ENCODE measurements at regions not wholly inside any gene's neighbourhood (a gene's known extent, or its start where the extent isn't known, plus 50 kb on each side); places are given as distances from the start of the nearest gene placed in this dataset.
A peak's percentile ranks its signal among the peaks of the same experiment; 100 is the strongest.

DNA sequence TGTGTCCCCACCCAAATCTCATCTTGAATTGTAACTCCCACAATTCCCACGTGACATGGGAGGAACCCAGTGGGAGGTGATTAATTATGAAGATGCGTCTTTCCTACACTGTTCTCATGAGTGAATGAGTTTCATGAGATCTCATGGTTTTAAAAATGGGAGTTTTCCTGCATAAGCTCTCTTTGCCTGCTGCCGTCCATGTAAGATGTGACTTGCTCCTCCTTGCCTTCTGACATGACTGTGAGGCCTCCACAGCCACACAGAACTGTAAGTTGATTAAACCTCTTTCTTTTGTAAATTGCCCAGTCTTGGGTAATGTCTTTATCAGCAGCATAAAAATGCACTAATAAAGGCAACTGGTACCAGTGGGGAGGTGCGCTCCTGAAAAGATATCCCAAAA lies 67.7 kb upstream of the DRGX start:
- no peaks in the 10 kb centered on the region for H3K27me3 ChIP-seq
- TF ChIP-seq, protein P1, sequence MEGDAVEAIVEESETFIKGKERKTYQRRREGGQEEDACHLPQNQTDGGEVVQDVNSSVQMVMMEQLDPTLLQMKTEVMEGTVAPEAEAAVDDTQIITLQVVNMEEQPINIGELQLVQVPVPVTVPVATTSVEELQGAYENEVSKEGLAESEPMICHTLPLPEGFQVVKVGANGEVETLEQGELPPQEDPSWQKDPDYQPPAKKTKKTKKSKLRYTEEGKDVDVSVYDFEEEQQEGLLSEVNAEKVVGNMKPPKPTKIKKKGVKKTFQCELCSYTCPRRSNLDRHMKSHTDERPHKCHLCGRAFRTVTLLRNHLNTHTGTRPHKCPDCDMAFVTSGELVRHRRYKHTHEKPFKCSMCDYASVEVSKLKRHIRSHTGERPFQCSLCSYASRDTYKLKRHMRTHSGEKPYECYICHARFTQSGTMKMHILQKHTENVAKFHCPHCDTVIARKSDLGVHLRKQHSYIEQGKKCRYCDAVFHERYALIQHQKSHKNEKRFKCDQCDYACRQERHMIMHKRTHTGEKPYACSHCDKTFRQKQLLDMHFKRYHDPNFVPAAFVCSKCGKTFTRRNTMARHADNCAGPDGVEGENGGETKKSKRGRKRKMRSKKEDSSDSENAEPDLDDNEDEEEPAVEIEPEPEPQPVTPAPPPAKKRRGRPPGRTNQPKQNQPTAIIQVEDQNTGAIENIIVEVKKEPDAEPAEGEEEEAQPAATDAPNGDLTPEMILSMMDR (IDR thresholded peaks at IDR 0.05; ENCODE audit: low read depth, low read length): no peak
- no peaks in the 10 kb centered on the region for H3K36me3 ChIP-seq
- no peak overlapping the region for H3K27ac ChIP-seq
- no peak for DNase-seq (ENCODE audit: low read depth in 1 of 2, low spot score in 1 of 2)
- H3K4me1 ChIP-seq (ENCODE audit: low read depth): no peaks in the 10 kb centered on the region
- no peaks in the 10 kb centered on the region for H3K9me3 ChIP-seq (ENCODE audit: low read depth)
- no peak overlapping the region for H3K4me3 ChIP-seq

DNA sequence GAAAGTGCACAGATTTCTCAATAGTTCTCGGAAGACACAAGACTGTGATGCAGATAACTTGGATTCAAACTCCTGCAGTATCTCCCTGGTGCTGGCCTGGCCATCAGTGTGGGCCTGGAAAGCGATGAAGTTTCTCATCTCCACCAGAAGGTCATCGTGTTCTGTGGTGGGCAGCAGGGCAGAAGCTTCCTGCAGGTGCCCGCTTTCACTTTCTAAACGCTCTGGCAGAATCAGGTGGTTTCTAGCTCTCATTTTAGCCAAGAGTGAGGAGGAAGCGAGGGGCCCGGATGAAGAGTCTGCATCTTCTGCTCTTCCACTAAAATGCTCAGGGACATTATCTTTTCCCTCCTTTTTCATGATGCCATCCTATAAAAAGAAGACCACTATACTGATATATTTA lies 63.0 kb upstream of the DRGX start:
- H3K4me1 ChIP-seq (ENCODE audit: low read depth): no peaks in the 10 kb centered on the region
- H3K9me3 ChIP-seq (ENCODE audit: low read depth): no peaks in the 10 kb centered on the region
- DNase-seq (ENCODE audit: low read depth in 1 of 2, low spot score in 1 of 2): peak in 1 of 2 donors; percentile 2
- no peak overlapping the region for H3K4me3 ChIP-seq
- TF ChIP-seq, protein P1 (IDR thresholded peaks at IDR 0.05; ENCODE audit: low read depth, low read length): no peak
- no peak overlapping the region for H3K27ac ChIP-seq
- no peaks in the 10 kb centered on the region for H3K27me3 ChIP-seq
- H3K36me3 ChIP-seq: no peaks in the 10 kb centered on the region

DNA sequence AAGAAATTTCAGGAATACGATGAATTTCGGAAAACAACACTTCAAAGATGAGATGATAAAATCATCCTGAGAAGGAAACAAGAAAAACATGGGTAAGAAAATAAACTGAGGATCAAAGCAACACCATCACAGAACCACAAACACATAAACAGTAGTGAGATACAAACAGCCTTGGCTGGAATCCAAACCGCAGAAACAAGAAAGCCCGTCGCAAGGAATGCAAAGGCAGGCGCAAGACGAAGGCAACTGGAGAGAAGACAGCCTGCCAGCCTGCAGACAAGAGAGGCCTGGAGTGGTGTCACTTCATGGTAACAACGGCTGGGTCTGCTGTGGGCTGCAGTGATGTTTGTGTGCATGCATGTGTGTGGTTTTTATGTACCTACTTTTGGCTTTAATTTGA lies 61.8 kb upstream of the DRGX start:
- no peak overlapping the region for H3K27ac ChIP-seq
- no peaks in the 10 kb centered on the region for H3K36me3 ChIP-seq
- H3K4me3 ChIP-seq: no peak overlapping the region
- TF ChIP-seq, protein P1 (IDR thresholded peaks at IDR 0.05; ENCODE audit: low read depth, low read length): no peak
- no peaks in the 10 kb centered on the region for H3K9me3 ChIP-seq (ENCODE audit: low read depth)
- H3K27me3 ChIP-seq: no peaks in the 10 kb centered on the region
- no peak for DNase-seq (ENCODE audit: low read depth in 1 of 2, low spot score in 1 of 2)
- no peaks in the 10 kb centered on the region for H3K4me1 ChIP-seq (ENCODE audit: low read depth)

DNA sequence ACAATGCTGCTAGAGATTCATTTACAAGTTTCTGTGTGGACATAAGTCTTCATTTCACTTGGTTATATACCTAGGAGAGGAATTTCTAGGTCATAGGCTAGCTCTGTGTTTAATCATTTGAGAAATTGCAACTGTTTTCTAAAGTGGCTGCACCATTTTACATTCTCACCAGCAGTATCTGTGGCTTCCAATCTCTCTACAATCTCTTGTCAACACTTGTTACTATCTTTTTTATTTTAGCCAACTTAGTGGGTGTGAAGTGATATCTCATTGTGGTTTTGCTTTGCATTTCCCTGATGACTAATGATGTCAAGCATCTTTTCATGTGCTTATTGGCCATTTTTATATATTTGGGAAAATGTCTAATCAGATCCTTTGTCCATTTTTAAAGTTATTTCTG lies 53.0 kb upstream of the DRGX start:
- no peaks in the 10 kb centered on the region for H3K27me3 ChIP-seq
- TF ChIP-seq, protein P1 (IDR thresholded peaks at IDR 0.05; ENCODE audit: low read depth, low read length): no peak
- H3K4me1 ChIP-seq (ENCODE audit: low read depth): no peaks in the 10 kb centered on the region
- peak in 1 of 2 donors; percentile 4 for DNase-seq (ENCODE audit: low read depth in 1 of 2, low spot score in 1 of 2)
- no peak overlapping the region for H3K4me3 ChIP-seq
- no peaks in the 10 kb centered on the region for H3K9me3 ChIP-seq (ENCODE audit: low read depth)
- no peaks in the 10 kb centered on the region for H3K36me3 ChIP-seq
- no peak overlapping the region for H3K27ac ChIP-seq

DNA sequence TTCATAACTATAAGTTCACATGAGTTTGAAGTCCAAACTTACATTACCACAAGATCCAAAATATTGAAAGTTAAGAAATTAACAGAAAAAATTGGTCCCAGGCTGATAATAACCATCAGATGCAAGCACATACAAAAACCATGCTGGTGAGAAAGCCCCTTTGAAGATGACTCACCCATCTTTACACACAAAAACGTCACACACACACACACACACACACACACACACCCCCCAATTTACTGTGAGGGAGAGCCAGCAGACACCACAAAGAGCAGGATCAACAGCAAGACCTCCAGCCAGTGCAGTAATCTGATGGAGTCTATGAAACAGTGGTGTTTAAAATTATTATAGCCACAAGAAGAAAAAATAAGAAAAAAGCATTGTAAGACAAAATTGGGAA lies 50.1 kb upstream of the DRGX start:
- TF ChIP-seq, protein P1 (IDR thresholded peaks at IDR 0.05; ENCODE audit: low read depth, low read length): no peak
- Histone ChIP-seq H3K9me3 (ENCODE audit: low read depth) (no peaks in the 10 kb centered on the region), H3K36me3 (no peaks in the 10 kb centered on the region), H3K27ac (no peak overlapping the region), H3K27me3 (no peaks in the 10 kb centered on the region), H3K4me1 (ENCODE audit: low read depth) (no peaks in the 10 kb centered on the region), H3K4me3 (no peak overlapping the region)
- peak in 1 of 2 donors; percentile 34 for DNase-seq (ENCODE audit: low read depth in 1 of 2, low spot score in 1 of 2)
